ENCODE measurements at regions not wholly inside any gene's neighbourhood (a gene's known extent, or its start where the extent isn't known, plus 50 kb on each side); places are given as distances from the start of the nearest gene placed in this dataset.

- no peak for DNase-seq (ENCODE audit: low read depth, low spot score)
Measured at GRCh38 chr14:66111891-66112290, 374.3 kb upstream of the CCDC196 start.

DNA sequence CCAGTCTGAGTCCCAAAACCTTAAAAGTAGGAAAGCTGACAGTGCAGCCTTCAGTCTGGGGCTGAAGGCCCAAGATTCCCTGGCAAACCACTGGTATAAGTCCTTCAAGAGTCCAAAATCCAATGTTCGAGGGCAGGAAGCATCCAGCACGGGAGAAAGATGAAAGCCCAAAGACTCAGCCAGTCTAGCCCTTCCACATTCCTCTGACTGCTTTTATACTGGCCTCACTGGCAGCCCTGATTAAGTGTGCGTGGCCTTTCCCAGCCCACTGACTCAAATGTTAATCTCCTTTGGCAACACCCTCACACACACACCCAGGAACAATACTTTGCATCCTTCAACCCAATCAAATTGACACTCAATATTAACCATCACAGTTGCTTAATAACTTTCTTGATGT lies 372.1 kb upstream of the CCDC196 start:
- DNase-seq (ENCODE audit: low read depth, low spot score): no peak

GRCh38 chr14:66115740-66116502 lies 370.2 kb upstream of the CCDC196 start:
- no peak for DNase-seq (ENCODE audit: low read depth, low spot score)

DNA sequence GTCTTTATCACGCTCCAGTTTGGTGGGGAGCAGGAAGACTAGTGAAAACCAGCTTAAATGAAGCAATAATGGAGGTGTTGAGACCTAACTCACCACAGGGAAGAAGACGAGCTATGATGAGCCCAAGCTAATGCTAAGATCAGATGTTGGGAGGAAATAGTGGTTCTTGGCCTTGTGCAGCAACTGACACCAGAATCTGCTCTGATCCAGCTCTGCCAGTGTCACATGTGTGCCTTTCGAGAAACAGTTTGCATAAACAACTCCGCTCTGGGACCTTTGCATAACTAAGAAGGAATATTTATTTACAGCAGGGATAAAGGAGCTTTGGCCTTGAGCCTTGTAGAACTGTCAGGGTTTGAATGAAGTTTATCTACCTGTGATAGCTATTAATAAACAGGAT lies 369.4 kb upstream of the CCDC196 start:
- DNase-seq (ENCODE audit: low read depth, low spot score): no peak

GRCh38 chr14:66117600-66117999 lies 368.6 kb upstream of the CCDC196 start:
- DNase-seq (ENCODE audit: low read depth, low spot score): no peak

GRCh38 chr14:66119606-66120231 lies 366.5 kb upstream of the CCDC196 start:
- DNase-seq (ENCODE audit: low read depth, low spot score): no peak

DNA sequence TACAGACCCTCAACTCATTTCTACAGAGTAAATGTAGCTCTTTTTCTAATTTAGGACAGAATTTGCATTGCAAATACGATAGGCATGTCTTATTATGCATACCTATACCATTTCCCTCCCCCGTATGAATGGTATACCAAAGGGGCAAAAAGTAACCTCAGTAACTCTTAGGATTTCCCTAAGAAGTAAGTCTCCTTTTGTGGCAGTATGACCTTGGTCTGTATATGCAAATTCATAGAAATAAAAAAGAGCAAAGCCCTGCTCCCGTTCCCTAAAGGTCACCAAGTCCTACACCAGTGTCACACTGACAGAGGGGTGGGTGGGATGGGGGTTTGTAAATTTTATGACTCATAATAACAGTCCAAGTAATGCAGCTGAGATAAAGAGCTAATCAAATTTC lies 365.8 kb upstream of the CCDC196 start:
- DNase-seq (ENCODE audit: low read depth, low spot score): no peak

- DNase-seq (ENCODE audit: low read depth, low spot score): no peak
Measured at GRCh38 chr14:66121859-66122258, 364.3 kb upstream of the CCDC196 start.

GRCh38 chr14:66129224-66129623 lies 356.9 kb upstream of the CCDC196 start:
- no peak for DNase-seq (ENCODE audit: low read depth, low spot score)

DNA sequence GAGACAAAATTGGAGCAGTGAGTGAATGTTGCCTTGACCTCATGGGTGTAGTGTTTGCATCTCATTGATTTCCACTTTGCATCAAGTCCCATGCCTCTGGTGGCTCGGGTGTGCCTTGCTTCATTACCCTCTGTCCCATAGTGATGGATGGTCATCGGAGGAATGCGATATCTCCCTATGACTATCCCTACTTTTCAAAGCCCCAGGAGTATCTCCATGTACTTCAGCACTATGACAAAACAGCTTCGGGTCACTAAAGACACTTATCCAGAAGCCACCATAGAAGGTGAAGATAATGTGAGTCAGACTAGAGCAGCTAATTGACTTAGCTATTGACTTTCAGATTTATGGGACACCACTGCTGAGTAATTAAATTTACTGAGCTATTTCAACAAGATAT lies 355.1 kb upstream of the CCDC196 start:
- no peak for DNase-seq (ENCODE audit: low read depth, low spot score)

- no peak for DNase-seq (ENCODE audit: low read depth, low spot score)
Measured at GRCh38 chr14:66133666-66134065, 352.5 kb upstream of the CCDC196 start.

DNA sequence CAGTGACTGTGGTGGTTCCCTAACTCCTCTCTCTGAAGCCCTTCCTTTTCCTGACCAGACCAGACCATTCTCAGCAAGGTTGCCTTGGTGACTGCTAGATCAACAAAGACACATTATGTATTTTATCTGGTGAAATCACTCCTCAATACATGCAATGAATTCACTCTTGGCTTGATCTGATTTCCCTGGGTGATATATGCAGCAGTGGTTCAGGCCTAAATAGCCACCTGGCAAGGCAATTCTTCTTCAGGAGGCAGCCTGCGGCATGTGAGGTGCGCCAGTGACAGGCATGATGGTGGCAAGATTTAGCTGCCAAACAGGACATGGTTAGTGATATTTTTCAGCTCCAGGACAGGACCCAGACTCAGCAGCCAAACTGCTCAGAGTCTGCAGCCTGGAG lies 350.3 kb upstream of the CCDC196 start:
- DNase-seq (ENCODE audit: low read depth, low spot score): no peak

GRCh38 chr14:66137081-66137480 lies 349.1 kb upstream of the CCDC196 start:
- DNase-seq (ENCODE audit: low read depth, low spot score): no peak

- DNase-seq (ENCODE audit: low read depth, low spot score): no peak
Measured at GRCh38 chr14:66139432-66139831, 346.7 kb upstream of the CCDC196 start.

- no peak for DNase-seq (ENCODE audit: low read depth, low spot score)
Measured at GRCh38 chr14:66140213-66140918, 345.8 kb upstream of the CCDC196 start.

GRCh38 chr14:66140963-66141362 lies 345.2 kb upstream of the CCDC196 start:
- no peak for DNase-seq (ENCODE audit: low read depth, low spot score)

GRCh38 chr14:66141733-66142132 lies 344.4 kb upstream of the CCDC196 start:
- no peak for DNase-seq (ENCODE audit: low read depth, low spot score)

DNA sequence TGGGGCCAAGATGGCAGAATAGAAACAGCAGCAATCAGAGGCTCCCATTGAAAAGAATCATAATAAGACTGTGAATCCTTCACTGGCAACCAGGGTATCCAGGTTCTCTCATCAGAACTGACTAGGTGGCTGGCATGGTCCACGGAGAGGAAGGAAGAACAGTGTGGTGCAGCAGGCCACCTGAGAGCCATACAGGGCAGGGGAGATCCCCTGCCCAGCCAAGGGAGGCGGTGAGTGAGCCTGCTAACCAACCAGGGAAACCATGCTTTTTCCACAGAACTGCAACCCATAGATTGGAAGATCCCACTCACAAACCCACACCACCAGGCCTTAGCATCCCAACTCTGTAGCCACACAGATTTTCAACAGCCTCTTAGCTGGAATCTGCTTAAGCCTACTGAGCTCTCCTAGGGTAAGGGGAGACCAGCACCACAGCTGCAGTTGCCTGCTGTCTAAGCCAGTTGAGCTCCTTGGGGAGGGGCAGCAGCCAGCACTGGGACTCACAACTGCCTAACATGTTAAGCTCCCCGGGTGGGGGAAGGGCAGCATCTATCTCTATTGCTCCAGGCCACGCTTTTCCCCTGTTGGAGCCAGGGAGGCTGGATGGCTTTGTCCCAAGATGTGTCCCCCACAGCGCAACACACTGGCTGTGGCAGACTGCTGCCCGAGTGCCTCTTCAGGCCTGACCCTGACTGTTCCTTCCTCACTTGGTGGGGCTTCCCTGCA lies 342.6 kb upstream of the CCDC196 start:
- DNase-seq (ENCODE audit: low read depth, low spot score): no peak

- no peak for DNase-seq (ENCODE audit: low read depth, low spot score)
Measured at GRCh38 chr14:66152302-66152701, 333.9 kb upstream of the CCDC196 start.

DNA sequence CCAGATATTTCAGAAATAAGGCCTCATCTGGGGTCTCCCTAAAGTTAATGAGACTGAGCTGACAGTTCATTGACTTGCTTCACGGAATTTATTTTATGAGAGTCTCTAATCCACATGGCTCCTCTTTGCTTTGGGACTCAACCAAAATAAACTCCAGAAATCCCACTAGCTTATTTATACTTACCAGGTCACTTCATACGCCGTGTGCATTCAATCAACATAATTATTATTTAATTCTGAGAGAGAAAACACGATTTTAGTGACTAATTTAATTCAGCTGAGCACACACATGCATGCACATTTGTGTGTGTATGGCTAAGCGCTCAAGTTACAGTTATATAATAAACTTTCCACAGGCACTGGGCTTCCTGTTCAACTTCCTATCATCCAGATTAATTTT lies 333.4 kb upstream of the CCDC196 start:
- DNase-seq (ENCODE audit: low read depth, low spot score): no peak

- no peak for DNase-seq (ENCODE audit: low read depth, low spot score)
Measured at GRCh38 chr14:66163023-66163422, 323.1 kb upstream of the CCDC196 start.

- no peak for DNase-seq (ENCODE audit: low read depth, low spot score)
Measured at GRCh38 chr14:66165337-66165736, 320.8 kb upstream of the CCDC196 start.

Data from brain pericyte (primary cell).